ENCODE measurements at regions not wholly inside any gene's neighbourhood (a gene's known extent, or its start where the extent isn't known, plus 50 kb on each side); places are given as distances from the start of the nearest gene placed in this dataset.

DNA sequence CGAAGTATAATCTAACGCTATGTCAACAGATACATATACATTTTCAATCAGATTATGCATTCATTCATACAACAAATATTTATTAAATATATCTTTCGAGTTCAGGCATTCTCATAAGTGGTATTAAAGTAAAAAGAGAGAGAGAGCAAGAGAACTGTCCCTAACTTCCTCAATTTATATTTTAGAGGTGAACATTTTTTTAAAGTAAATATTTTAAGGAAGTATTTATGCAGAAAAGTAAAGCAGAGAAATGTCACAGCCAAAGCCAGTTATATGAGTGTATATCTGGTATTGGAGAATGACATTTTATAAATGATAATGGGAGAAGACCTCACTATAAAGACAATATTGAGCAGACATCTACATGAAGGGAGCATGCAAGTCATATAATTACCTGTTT is 667.3 kb upstream of the CDH9 start:
- TF ChIP-seq, protein P1, sequence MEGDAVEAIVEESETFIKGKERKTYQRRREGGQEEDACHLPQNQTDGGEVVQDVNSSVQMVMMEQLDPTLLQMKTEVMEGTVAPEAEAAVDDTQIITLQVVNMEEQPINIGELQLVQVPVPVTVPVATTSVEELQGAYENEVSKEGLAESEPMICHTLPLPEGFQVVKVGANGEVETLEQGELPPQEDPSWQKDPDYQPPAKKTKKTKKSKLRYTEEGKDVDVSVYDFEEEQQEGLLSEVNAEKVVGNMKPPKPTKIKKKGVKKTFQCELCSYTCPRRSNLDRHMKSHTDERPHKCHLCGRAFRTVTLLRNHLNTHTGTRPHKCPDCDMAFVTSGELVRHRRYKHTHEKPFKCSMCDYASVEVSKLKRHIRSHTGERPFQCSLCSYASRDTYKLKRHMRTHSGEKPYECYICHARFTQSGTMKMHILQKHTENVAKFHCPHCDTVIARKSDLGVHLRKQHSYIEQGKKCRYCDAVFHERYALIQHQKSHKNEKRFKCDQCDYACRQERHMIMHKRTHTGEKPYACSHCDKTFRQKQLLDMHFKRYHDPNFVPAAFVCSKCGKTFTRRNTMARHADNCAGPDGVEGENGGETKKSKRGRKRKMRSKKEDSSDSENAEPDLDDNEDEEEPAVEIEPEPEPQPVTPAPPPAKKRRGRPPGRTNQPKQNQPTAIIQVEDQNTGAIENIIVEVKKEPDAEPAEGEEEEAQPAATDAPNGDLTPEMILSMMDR (IDR thresholded peaks at IDR 0.05), result no peak
- TF ChIP-seq ZFX (IDR thresholded peaks at IDR 0.05; ENCODE audit: borderline replicate concordance), result no peak
